PC-9 (cell line): ENCODE measurements at regions not wholly inside any gene's neighbourhood (a gene's known extent, or its start where the extent isn't known, plus 50 kb on each side); places are given as distances from the start of the nearest gene placed in this dataset.

Experiments
- BruUV-seq: library from RNA; stranded (reverse); fragments of 400-500 nt; replicated peaks from 2 replicates; lab custom pipeline; 2021; lab: Mats Ljungman, UMichigan
- CTCF ChIA-PET: fragments of 300-600 bp; sonication (Branson Sonifier 250); formaldehyde crosslinking; loops from one replicate; lab custom pipeline; 2022; ENCODE audit warnings: antibody characterized with exemption; lab: Charles Lee
- POLR2A ChIA-PET: fragments of 300-600 bp; sonication (Branson Sonifier 250); formaldehyde crosslinking; loops from one replicate; lab custom pipeline; 2022; ENCODE audit warnings: antibody characterized with exemption; ENCODE audit not compliant: unreplicated experiment; lab: Charles Lee
- DNase-seq, 2 experiments: peaks; one replicate each; pipeline versions ENCODE4 v3.0.0 to v3.0.0-alpha.2; 2015 to 2022; ENCODE audit warnings: mixed read lengths in 1 of 2
- H2AFZ ChIP-seq: fragments of 200-600 bp; sonication (generic); 2 replicates; pipeline ENCODE4 v1.8.1; 2017; ENCODE audit warnings: antibody characterized with exemption
- H3F3A ChIP-seq: fragments of 200-600 bp; sonication (generic); 2 replicates; pipeline ENCODE4 v1.8.1; 2017; ENCODE audit warnings: antibody characterized with exemption, mild to moderate bottlenecking, low read depth; ENCODE audit not compliant: insufficient read depth
- H3K27ac ChIP-seq: fragments of 200-600 bp; sonication (generic); 2 replicates; pipeline ENCODE4 v1.6.1; 2016; ENCODE audit warnings: mixed run types
- H3K27me3 ChIP-seq: fragments of 200-600 bp; sonication (generic); 2 replicates; pipeline ENCODE4 v1.6.1; 2016; ENCODE audit warnings: low read depth, mixed run types; ENCODE audit not compliant: insufficient read depth
- H3K36me3 ChIP-seq: fragments of 200-600 bp; sonication (generic); 2 replicates; pipeline ENCODE4 v1.6.1; 2016; ENCODE audit warnings: low read depth, mixed run types
- H3K4me1 ChIP-seq: fragments of 200-600 bp; sonication (generic); replicated peaks from 2 replicates; pipeline ENCODE4 v1.6.1; 2016; ENCODE audit warnings: mixed run types; ENCODE audit not compliant: insufficient read depth
- H3K4me2 ChIP-seq: fragments of 200-600 bp; sonication (generic); 2 replicates; pipeline ENCODE4 v1.6.1; 2017; ENCODE audit warnings: mixed run types
- H3K4me3 ChIP-seq: fragments of 200-600 bp; sonication (generic); 2 replicates; pipeline ENCODE4 v1.6.1; 2016; ENCODE audit warnings: mixed run types
- H3K79me2 ChIP-seq: fragments of 200-600 bp; sonication (generic); 2 replicates; pipeline ENCODE4 v1.6.1; 2017; ENCODE audit warnings: low read depth, mixed run types
- H3K9me2 ChIP-seq: fragments of 200-600 bp; sonication (generic); 2 replicates; pipeline ENCODE4 v1.8.1; 2017; ENCODE audit warnings: mild to moderate bottlenecking; ENCODE audit not compliant: insufficient read depth
- H3K9me3 ChIP-seq: fragments of 200-600 bp; sonication (generic); 2 replicates; pipeline ENCODE4 v1.8.1; 2016; ENCODE audit warnings: low read depth; ENCODE audit not compliant: insufficient read depth
- H4K20me1 ChIP-seq: fragments of 200-600 bp; sonication (generic); 2 replicates; pipeline ENCODE4 v1.8.1; 2017; ENCODE audit not compliant: insufficient read depth
- CTCF ChIP-seq: fragments of 200-600 bp; sonication (generic); conservative IDR thresholded peaks from 2 replicates; pipeline ENCODE4 v1.6.1; 2017; ENCODE audit warnings: mixed run types, antibody characterized with exemption, mild to moderate bottlenecking, moderate library complexity
- EZH2 ChIP-seq: fragments of 200-600 bp; sonication (generic); IDR thresholded peaks from 2 replicates; pipeline ENCODE4 v1.8.0; 2017; ENCODE audit warnings: antibody characterized with exemption, low read depth
- intact Hi-C: fragments of 100-400 bp; cut with micrococcal nuclease; formaldehyde crosslinking; loops from one replicate; pipeline ENCODE4 v1.10.0; 2022; ENCODE audit not compliant: unreplicated experiment

GRCh38 chr6:120913486-120913885 is 420.8 kb downstream of the TBC1D32 start:
- no peak overlapping the region for H3K4me3 ChIP-seq
- no peaks in the 10 kb centered on the region for H3K36me3 ChIP-seq
- TF ChIP-seq EZH2: no peak
- TF ChIP-seq CTCF: no peak
- POLR2A ChIA-PET: interaction anchor here (0.7 kb wide), 1 partner anchor 771 kb away, joined by 3 read pairs; no protein-coding TSS in a partner anchor
- no peaks in the 10 kb centered on the region for H4K20me1 ChIP-seq
- no peaks in the 10 kb centered on the region for H3F3A ChIP-seq
- H3K79me2 ChIP-seq: no peaks in the 10 kb centered on the region
- no peak overlapping the region for H3K27ac ChIP-seq
- intact Hi-C loops: no loop called here
- H3K4me1 ChIP-seq: no peaks in the 10 kb centered on the region
- H3K9me3 ChIP-seq: no peaks in the 10 kb centered on the region
- CTCF ChIA-PET: no interaction called here
- no peaks in the 10 kb centered on the region for H3K27me3 ChIP-seq
- H3K9me2 ChIP-seq: no peaks in the 10 kb centered on the region; the same call in 1 of the 2 replicates
- no peak for DNase-seq
- H3K4me2 ChIP-seq: no peak overlapping the region
- H2AFZ ChIP-seq: no peak overlapping the region
- no TSS peak for BruUV-seq

- Histone ChIP-seq H3K4me1 (no peaks in the 10 kb centered on the region), H3K4me2 (no peak overlapping the region), H3K79me2 (no peaks in the 10 kb centered on the region), H3K27me3 (no peaks in the 10 kb centered on the region), H3K9me3 (no peaks in the 10 kb centered on the region), H3K27ac (no peak overlapping the region), H3K9me2 (no peaks in the 10 kb centered on the region; the same call in 1 of the 2 replicates), H2AFZ (no peak overlapping the region), H4K20me1 (no peaks in the 10 kb centered on the region), H3K36me3 (no peaks in the 10 kb centered on the region), H3F3A (no peaks in the 10 kb centered on the region), H3K4me3 (no peak overlapping the region)
- TF ChIP-seq CTCF: no peak
- TF ChIP-seq EZH2: no peak
- no peak for DNase-seq
- POLR2A ChIA-PET: no interaction called here
- intact Hi-C loops: no loop called here
- CTCF ChIA-PET: no interaction called here
- BruUV-seq: no TSS peak
These were observed 425.5 kb downstream of the TBC1D32 start for GRCh38 chr6:120908767-120909166.

- Histone ChIP-seq H3K9me3 (no peaks in the 10 kb centered on the region), H3K4me1 (no peaks in the 10 kb centered on the region), H2AFZ (no peak overlapping the region), H3K27me3 (no peaks in the 10 kb centered on the region), H4K20me1 (no peaks in the 10 kb centered on the region), H3K36me3 (no peaks in the 10 kb centered on the region), H3F3A (no peaks in the 10 kb centered on the region), H3K4me2 (no peak overlapping the region), H3K9me2 (no peaks in the 10 kb centered on the region), H3K27ac (no peak overlapping the region), H3K4me3 (no peak overlapping the region), H3K79me2 (no peaks in the 10 kb centered on the region)
- no peak for TF ChIP-seq CTCF
- TF ChIP-seq EZH2: no peak
- POLR2A ChIA-PET: no interaction called here
- no TSS peak for BruUV-seq
- intact Hi-C loops: no loop called here
- CTCF ChIA-PET: no interaction called here
- no peak for DNase-seq
These were observed 430.4 kb downstream of the TBC1D32 start for GRCh38 chr6:120903836-120904235.
